Thyroid gland (tissue), 4 donors: ENCODE measurements at regions not wholly inside any gene's neighbourhood (a gene's known extent, or its start where the extent isn't known, plus 50 kb on each side); places are given as distances from the start of the nearest gene placed in this dataset.

Source experiments
- POLR2A ChIP-seq, 2 donors: fragments of 450-650 bp; IDR thresholded peaks; one replicate each; pipeline ENCODE4 v1.6.1; 2017; ENCODE audit warnings: antibody characterized with exemption in 2 of 2, mild to moderate bottlenecking in 2 of 2, moderate library complexity in 1 of 2
- TF ChIP-seq, protein P1 (sequence below), 6 experiments: fragments of 200-600 bp in 3 of 6; fragments of 450-650 bp in 3 of 6; sonication (generic) in 3 of 6; IDR thresholded peaks; one replicate each; pipeline ENCODE4 v1.5.1; 2016 to 2019; ENCODE audit warnings: antibody characterized with exemption in 6 of 6, mild to moderate bottlenecking in 2 of 6, inconsistent platforms in 1 of 6, moderate library complexity in 1 of 6

DNA sequence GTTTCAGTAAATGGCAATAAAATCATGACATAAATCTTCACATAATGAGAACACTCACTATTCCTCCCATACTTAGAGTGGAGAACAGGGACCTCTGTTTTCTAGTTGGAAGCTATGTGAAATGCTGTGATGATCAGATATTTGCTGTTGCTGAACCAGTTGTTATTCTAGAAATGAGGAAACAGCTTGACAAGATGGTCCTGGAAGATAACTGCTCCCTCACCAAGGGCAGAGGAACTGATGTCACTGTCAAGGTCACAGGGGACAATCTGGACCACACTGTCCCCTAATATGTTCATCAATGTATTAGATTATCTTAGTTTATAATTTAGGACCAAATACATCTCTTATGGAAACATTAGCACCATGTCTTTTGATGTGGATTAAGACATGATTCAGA lies 1173.3 kb downstream of the PCDH17 start:
- no peak for TF ChIP-seq POLR2A (IDR thresholded peaks at IDR 0.05)
- TF ChIP-seq, protein P1, sequence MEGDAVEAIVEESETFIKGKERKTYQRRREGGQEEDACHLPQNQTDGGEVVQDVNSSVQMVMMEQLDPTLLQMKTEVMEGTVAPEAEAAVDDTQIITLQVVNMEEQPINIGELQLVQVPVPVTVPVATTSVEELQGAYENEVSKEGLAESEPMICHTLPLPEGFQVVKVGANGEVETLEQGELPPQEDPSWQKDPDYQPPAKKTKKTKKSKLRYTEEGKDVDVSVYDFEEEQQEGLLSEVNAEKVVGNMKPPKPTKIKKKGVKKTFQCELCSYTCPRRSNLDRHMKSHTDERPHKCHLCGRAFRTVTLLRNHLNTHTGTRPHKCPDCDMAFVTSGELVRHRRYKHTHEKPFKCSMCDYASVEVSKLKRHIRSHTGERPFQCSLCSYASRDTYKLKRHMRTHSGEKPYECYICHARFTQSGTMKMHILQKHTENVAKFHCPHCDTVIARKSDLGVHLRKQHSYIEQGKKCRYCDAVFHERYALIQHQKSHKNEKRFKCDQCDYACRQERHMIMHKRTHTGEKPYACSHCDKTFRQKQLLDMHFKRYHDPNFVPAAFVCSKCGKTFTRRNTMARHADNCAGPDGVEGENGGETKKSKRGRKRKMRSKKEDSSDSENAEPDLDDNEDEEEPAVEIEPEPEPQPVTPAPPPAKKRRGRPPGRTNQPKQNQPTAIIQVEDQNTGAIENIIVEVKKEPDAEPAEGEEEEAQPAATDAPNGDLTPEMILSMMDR (IDR thresholded peaks at IDR 0.05): no peak
